HL-60 (cell line): ENCODE measurements at regions not wholly inside any gene's neighbourhood (a gene's known extent, or its start where the extent isn't known, plus 50 kb on each side); places are given as distances from the start of the nearest gene placed in this dataset.

Experiments
- DNase-seq, 2 experiments: peaks; one replicate each; pipeline ENCODE4 v3.0.0-alpha.2; 2010 to 2020; ENCODE audit warnings: low read depth in 1 of 2, low spot score in 1 of 2
- H3K27ac ChIP-seq: fragments of 250-450 bp; sonication (Bioruptor Pico); replicated peaks from 2 replicates; pipeline ENCODE4 v1.5.1; 2020; ENCODE audit warnings: mild to moderate bottlenecking, moderate library complexity
- H3K27me3 ChIP-seq: fragments of 250-450 bp; sonication (Bioruptor Pico); 2 replicates; pipeline ENCODE4 v1.5.1; 2021; ENCODE audit warnings: mild to moderate bottlenecking, moderate library complexity; ENCODE audit not compliant: insufficient read depth, poor library complexity, severe bottlenecking
- H3K4me3 ChIP-seq: replicated peaks from 2 replicates; pipeline ENCODE4 v1.5.1; 2011; ENCODE audit warnings: mild to moderate bottlenecking, control low read depth, low read length; ENCODE audit not compliant: insufficient read depth
- GABPA ChIP-seq: IDR thresholded peaks from 2 replicates; pipeline ENCODE4 v1.6.1; 2012; ENCODE audit warnings: low read depth
- POLR2AphosphoS5 ChIP-seq: IDR thresholded peaks from 2 replicates; pipeline ENCODE4 v1.6.1; 2012; ENCODE audit warnings: low read depth
- REST ChIP-seq: IDR thresholded peaks from 2 replicates; pipeline ENCODE4 v1.6.1; 2012; ENCODE audit warnings: low read depth; ENCODE audit not compliant: insufficient replicate concordance
- SPI1 ChIP-seq: IDR thresholded peaks from 2 replicates; pipeline ENCODE4 v1.6.1; 2012; ENCODE audit warnings: low read depth, mild to moderate bottlenecking, borderline replicate concordance
- TF ChIP-seq, protein P1 (sequence below): IDR thresholded peaks from one replicate; pipeline ENCODE4 v1.5.1; 2011; ENCODE audit warnings: low read length, control low read depth, inconsistent platforms; ENCODE audit not compliant: insufficient read depth

DNA sequence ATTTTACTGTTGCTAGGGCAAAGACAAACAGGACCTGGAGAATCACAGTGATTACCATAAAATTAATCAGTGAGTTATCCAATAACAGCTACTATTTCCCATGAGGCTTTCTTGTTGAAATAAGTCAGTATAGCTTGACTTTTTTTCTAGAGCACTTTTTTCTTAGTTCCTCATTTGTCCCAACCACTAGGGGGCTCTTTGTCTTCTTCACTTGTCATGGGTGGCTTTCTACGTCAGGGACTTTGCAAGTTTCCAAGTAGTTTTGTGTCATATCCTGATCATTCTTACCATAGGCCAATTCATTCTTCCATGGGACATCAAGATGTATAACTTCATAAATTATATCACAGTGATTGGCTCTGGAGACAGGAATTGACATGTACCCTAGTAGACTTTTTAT, 1019.6 kb upstream of the PIK3C3 start:
- TF ChIP-seq POLR2AphosphoS5 (no peak), SPI1 (no peak; the same call in 1 of the 2 replicates), REST (no peak), GABPA (no peak)
- TF ChIP-seq, protein P1, sequence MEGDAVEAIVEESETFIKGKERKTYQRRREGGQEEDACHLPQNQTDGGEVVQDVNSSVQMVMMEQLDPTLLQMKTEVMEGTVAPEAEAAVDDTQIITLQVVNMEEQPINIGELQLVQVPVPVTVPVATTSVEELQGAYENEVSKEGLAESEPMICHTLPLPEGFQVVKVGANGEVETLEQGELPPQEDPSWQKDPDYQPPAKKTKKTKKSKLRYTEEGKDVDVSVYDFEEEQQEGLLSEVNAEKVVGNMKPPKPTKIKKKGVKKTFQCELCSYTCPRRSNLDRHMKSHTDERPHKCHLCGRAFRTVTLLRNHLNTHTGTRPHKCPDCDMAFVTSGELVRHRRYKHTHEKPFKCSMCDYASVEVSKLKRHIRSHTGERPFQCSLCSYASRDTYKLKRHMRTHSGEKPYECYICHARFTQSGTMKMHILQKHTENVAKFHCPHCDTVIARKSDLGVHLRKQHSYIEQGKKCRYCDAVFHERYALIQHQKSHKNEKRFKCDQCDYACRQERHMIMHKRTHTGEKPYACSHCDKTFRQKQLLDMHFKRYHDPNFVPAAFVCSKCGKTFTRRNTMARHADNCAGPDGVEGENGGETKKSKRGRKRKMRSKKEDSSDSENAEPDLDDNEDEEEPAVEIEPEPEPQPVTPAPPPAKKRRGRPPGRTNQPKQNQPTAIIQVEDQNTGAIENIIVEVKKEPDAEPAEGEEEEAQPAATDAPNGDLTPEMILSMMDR: peak; percentile 36
- Histone ChIP-seq H3K27me3 (no peaks in the 10 kb centered on the region), H3K27ac (no peak overlapping the region), H3K4me3 (no peak overlapping the region)
- peak; percentile 5 to 40 for DNase-seq

- Histone ChIP-seq H3K27me3 (no peaks in the 10 kb centered on the region), H3K4me3 (no peak overlapping the region), H3K27ac (no peak overlapping the region)
- DNase-seq: no peak
- TF ChIP-seq GABPA (no peak), REST (no peak), SPI1 (no peak), POLR2AphosphoS5 (no peak)
- TF ChIP-seq, protein P1: no peak
Measured at GRCh38 chr18:40932862-40933261, 1022.2 kb upstream of the PIK3C3 start.

DNA sequence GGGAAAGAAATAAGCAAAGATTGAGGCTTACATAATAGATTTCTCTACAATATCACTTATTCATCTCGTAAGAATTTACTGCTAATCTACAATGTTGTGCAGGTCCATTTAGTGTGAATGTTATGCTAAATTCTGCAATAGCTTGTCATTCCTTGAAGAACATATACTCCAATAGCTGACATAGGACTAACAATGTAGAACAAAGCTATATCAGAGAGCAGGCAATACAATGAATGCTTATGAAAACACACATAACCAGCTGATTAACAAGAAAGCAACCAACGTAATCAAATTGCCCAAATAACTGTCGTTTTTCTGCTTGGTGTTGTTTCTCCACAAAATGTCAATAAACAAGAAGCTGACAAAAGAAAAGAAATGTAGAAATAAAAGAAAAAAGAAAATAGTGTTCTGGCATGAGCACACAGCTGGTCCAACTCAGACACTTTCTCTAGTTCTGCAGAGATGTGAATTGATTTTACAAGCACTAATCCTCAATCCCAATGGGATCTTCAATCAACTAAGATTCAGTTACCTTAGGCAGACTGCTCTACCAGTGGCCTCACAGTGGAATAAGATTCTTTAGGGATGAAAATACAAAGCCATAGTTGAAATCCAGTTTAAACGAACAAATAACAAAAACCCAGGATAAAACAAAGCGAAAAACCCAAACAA, 1024.7 kb upstream of the PIK3C3 start:
- no peak for DNase-seq
- TF ChIP-seq, protein P1: no peak
- TF ChIP-seq SPI1 (no peak), GABPA (no peak), REST (no peak), POLR2AphosphoS5 (no peak)
- no peak overlapping the region for H3K27ac ChIP-seq
- H3K27me3 ChIP-seq: no peaks in the 10 kb centered on the region
- no peak overlapping the region for H3K4me3 ChIP-seq
